MM.1S (cell line): ENCODE measurements at regions not wholly inside any gene's neighbourhood (a gene's known extent, or its start where the extent isn't known, plus 50 kb on each side); places are given as distances from the start of the nearest gene placed in this dataset.

ENCODE experiments used
- DNase-seq: peaks from one replicate; pipeline ENCODE4 v3.0.0-alpha.2; 2015
- H2AFZ ChIP-seq: fragments of 300-600 bp; sonication (generic); 2 replicates; pipeline ENCODE4 v1.6.0; 2016; ENCODE audit warnings: antibody characterized with exemption, low read length
- H3F3A ChIP-seq: fragments of 300-600 bp; sonication (generic); 2 replicates; pipeline ENCODE4 v1.6.1; 2016; ENCODE audit warnings: mild to moderate bottlenecking, antibody characterized with exemption, low read length, moderate library complexity, mixed read lengths; ENCODE audit not compliant: insufficient read depth
- H3K27ac ChIP-seq: fragments of 300-600 bp; sonication (generic); 2 replicates; pipeline ENCODE4 v1.5.1; 2016; ENCODE audit warnings: mild to moderate bottlenecking, low read length
- H3K27me3 ChIP-seq: fragments of 300-600 bp; sonication (generic); replicated peaks from 2 replicates; pipeline ENCODE4 v1.6.0; 2016; ENCODE audit warnings: low read length; ENCODE audit not compliant: insufficient read depth
- H3K36me3 ChIP-seq: fragments of 300-600 bp; sonication (generic); replicated peaks from 2 replicates; pipeline ENCODE4 v1.6.1; 2016; ENCODE audit warnings: mild to moderate bottlenecking, low read length, mixed read lengths; ENCODE audit not compliant: insufficient read depth
- H3K4me1 ChIP-seq: fragments of 300-600 bp; sonication (generic); 2 replicates; pipeline ENCODE4 v1.6.1; 2016; ENCODE audit warnings: low read length, mixed read lengths
- H3K4me2 ChIP-seq: fragments of 300-600 bp; sonication (generic); 2 replicates; pipeline ENCODE4 v1.6.0; 2016; ENCODE audit warnings: low read depth, low read length
- H3K4me3 ChIP-seq: fragments of 300-600 bp; sonication (generic); 2 replicates; pipeline ENCODE4 v1.5.1; 2016; ENCODE audit warnings: low read length, mixed read lengths
- H3K79me2 ChIP-seq: fragments of 300-600 bp; sonication (generic); 2 replicates; pipeline ENCODE4 v1.6.1; 2016; ENCODE audit warnings: mixed run types, low read length, mixed read lengths
- H3K9ac ChIP-seq: fragments of 300-600 bp; sonication (generic); 2 replicates; pipeline ENCODE4 v1.6.1; 2016; ENCODE audit warnings: low read length, mixed read lengths
- H3K9me2 ChIP-seq: fragments of 300-600 bp; sonication (generic); replicated peaks from 2 replicates; pipeline ENCODE4 v1.6.1; 2016; ENCODE audit warnings: mild to moderate bottlenecking, low read length, mixed read lengths; ENCODE audit not compliant: insufficient read depth
- H3K9me3 ChIP-seq: fragments of 300-600 bp; sonication (generic); replicated peaks from 2 replicates; pipeline ENCODE4 v1.6.1; 2016; ENCODE audit warnings: mild to moderate bottlenecking, low read length, mixed read lengths; ENCODE audit not compliant: insufficient read depth
- H4K20me1 ChIP-seq: fragments of 300-600 bp; sonication (generic); 2 replicates; pipeline ENCODE4 v1.6.1; 2016; ENCODE audit warnings: mild to moderate bottlenecking, low read length, moderate library complexity, mixed read lengths; ENCODE audit not compliant: insufficient read depth
- EZH2 ChIP-seq: fragments of 300-600 bp; sonication (generic); optimal IDR thresholded peaks from 2 replicates; pipeline ENCODE3; 2017; ENCODE audit warnings: low read depth, mild to moderate bottlenecking, antibody characterized with exemption, low read length, mixed read lengths
- EZH2phosphoT487 ChIP-seq: fragments of 300-600 bp; sonication (generic); IDR thresholded peaks from 2 replicates; pipeline ENCODE4 v1.6.1; 2018; ENCODE audit warnings: antibody characterized with exemption, low read length
- TF ChIP-seq, protein P1 (sequence below): fragments of 300-600 bp; sonication (generic); IDR thresholded peaks from 2 replicates; pipeline ENCODE4 v1.5.1; 2016; ENCODE audit warnings: antibody characterized with exemption, low read length, mixed read lengths

GRCh38 chr2:120817136-120817955 is 81.7 kb downstream of the GLI2 start:
- 0 out of 2 replicates have a peak, but pooled peaks cover 4% of the 10 kb centered on the region for H3K4me1 ChIP-seq
- H3K4me3 ChIP-seq: no peak overlapping the region
- H4K20me1 ChIP-seq: no peaks in the 10 kb centered on the region
- H3K27ac ChIP-seq: no peak overlapping the region
- H3K9me3 ChIP-seq: no peaks in the 10 kb centered on the region
- H3K9me2 ChIP-seq: no peaks in the 10 kb centered on the region
- H3K36me3 ChIP-seq: no peaks in the 10 kb centered on the region
- TF ChIP-seq EZH2phosphoT487 (no peak), EZH2 (no peak)
- TF ChIP-seq, protein P1, sequence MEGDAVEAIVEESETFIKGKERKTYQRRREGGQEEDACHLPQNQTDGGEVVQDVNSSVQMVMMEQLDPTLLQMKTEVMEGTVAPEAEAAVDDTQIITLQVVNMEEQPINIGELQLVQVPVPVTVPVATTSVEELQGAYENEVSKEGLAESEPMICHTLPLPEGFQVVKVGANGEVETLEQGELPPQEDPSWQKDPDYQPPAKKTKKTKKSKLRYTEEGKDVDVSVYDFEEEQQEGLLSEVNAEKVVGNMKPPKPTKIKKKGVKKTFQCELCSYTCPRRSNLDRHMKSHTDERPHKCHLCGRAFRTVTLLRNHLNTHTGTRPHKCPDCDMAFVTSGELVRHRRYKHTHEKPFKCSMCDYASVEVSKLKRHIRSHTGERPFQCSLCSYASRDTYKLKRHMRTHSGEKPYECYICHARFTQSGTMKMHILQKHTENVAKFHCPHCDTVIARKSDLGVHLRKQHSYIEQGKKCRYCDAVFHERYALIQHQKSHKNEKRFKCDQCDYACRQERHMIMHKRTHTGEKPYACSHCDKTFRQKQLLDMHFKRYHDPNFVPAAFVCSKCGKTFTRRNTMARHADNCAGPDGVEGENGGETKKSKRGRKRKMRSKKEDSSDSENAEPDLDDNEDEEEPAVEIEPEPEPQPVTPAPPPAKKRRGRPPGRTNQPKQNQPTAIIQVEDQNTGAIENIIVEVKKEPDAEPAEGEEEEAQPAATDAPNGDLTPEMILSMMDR: no peak
- no peak overlapping the region for H2AFZ ChIP-seq
- peaks cover 19% of the 10 kb centered on the region; the same call in 1 of the 2 replicates for H3K27me3 ChIP-seq
- no peak overlapping the region for H3K9ac ChIP-seq
- no peaks in the 10 kb centered on the region for H3F3A ChIP-seq
- H3K79me2 ChIP-seq: no peaks in the 10 kb centered on the region
- DNase-seq: no peak
- no peak overlapping the region for H3K4me2 ChIP-seq

DNA sequence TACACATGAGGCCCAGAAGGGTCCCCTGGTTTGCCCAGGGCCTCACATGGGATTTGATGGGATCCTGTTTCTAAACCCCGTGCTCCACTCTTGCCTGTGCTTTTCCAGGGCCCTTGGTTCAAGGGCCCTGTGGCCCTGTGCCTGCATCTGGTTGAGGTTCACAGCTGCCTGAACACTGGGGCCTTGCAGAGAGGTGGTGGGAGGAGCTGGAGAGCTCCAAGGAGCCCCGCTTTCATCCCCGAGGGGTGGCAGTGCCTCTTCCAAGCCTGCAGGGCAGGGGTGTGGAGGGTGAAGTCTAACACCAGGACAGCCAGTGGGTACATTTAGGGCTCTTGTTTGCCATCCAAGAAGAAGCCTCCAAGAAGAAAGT is 82.3 kb downstream of the GLI2 start:
- no peak overlapping the region for H3K9ac ChIP-seq
- no peak overlapping the region for H3K27ac ChIP-seq

GRCh38 chr2:120818441-120818920 is 82.8 kb downstream of the GLI2 start:
- Histone ChIP-seq H3K27ac (no peak overlapping the region), H3K4me1 (0 out of 2 replicates have a peak, but pooled peaks cover 4% of the 10 kb centered on the region), H3K27me3 (0 out of 2 replicates have a peak, but pooled peaks cover 12% of the 10 kb centered on the region), H3K36me3 (no peaks in the 10 kb centered on the region), H3F3A (no peaks in the 10 kb centered on the region), H2AFZ (no peak overlapping the region), H3K9me3 (no peaks in the 10 kb centered on the region), H3K9ac (no peak overlapping the region), H3K79me2 (no peaks in the 10 kb centered on the region), H4K20me1 (no peaks in the 10 kb centered on the region), H3K9me2 (no peaks in the 10 kb centered on the region), H3K4me2 (no peak overlapping the region), H3K4me3 (no peak overlapping the region)
- no peak for TF ChIP-seq EZH2
- TF ChIP-seq, protein P1: no peak
- TF ChIP-seq EZH2phosphoT487: no peak
- DNase-seq: no peak

More for the DNA sequence above, 82.3 kb downstream of the GLI2 start:
- H3K4me2 ChIP-seq: no peak overlapping the region
- no peak overlapping the region for H2AFZ ChIP-seq
- H3F3A ChIP-seq: no peaks in the 10 kb centered on the region
- no peaks in the 10 kb centered on the region for H4K20me1 ChIP-seq
- no peak overlapping the region for H3K4me3 ChIP-seq
- DNase-seq: no peak
- H3K36me3 ChIP-seq: no peaks in the 10 kb centered on the region
- TF ChIP-seq EZH2phosphoT487: no peak
- TF ChIP-seq, protein P1: no peak
- TF ChIP-seq EZH2: no peak
- H3K79me2 ChIP-seq: no peaks in the 10 kb centered on the region
- H3K4me1 ChIP-seq: 0 out of 2 replicates have a peak, but pooled peaks cover 4% of the 10 kb centered on the region
- no peaks in the 10 kb centered on the region for H3K9me3 ChIP-seq
- H3K27me3 ChIP-seq: peaks cover 13% of the 10 kb centered on the region; the same call in 1 of the 2 replicates
- H3K9me2 ChIP-seq: no peaks in the 10 kb centered on the region
